ENCODE measurements at regions not wholly inside any gene's neighbourhood (a gene's known extent, or its start where the extent isn't known, plus 50 kb on each side); places are given as distances from the start of the nearest gene placed in this dataset.

DNA sequence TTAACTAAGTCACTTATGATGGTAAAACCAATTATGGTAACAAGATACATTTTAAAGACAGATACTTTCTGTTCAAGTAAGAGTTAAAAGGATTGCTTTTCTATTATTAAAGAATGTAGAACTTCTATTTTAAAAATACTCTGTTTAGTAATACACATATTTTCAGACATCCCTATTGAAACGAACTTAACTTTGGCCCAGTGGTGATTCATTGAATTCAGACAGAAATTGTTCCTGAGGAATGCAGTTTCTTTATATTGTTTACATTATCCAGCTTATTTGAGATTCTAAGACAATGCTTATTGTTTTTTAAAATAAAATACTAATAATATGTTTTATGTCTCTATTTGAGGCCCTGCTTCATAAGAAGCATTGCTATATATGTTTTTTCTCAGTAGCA, 816.4 kb downstream of the SEMA5A start:
- TF ChIP-seq, protein P1, sequence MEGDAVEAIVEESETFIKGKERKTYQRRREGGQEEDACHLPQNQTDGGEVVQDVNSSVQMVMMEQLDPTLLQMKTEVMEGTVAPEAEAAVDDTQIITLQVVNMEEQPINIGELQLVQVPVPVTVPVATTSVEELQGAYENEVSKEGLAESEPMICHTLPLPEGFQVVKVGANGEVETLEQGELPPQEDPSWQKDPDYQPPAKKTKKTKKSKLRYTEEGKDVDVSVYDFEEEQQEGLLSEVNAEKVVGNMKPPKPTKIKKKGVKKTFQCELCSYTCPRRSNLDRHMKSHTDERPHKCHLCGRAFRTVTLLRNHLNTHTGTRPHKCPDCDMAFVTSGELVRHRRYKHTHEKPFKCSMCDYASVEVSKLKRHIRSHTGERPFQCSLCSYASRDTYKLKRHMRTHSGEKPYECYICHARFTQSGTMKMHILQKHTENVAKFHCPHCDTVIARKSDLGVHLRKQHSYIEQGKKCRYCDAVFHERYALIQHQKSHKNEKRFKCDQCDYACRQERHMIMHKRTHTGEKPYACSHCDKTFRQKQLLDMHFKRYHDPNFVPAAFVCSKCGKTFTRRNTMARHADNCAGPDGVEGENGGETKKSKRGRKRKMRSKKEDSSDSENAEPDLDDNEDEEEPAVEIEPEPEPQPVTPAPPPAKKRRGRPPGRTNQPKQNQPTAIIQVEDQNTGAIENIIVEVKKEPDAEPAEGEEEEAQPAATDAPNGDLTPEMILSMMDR (IDR thresholded peaks at IDR 0.05; ENCODE audit: low read depth, low read length, poor library complexity, severe bottlenecking) = no peak
- TF ChIP-seq EZH2phosphoT487 (IDR thresholded peaks at IDR 0.05; ENCODE audit: borderline replicate concordance, low read length) = no peak
